ACC112 (cell line): ENCODE measurements at regions not wholly inside any gene's neighbourhood (a gene's known extent, or its start where the extent isn't known, plus 50 kb on each side); places are given as distances from the start of the nearest gene placed in this dataset.

ENCODE experiments used
- H2AFZ ChIP-seq: fragments of 200-600 bp; sonication (generic); one replicate; pipeline ENCODE4 v1.6.0; 2017; ENCODE audit warnings: antibody characterized with exemption, low read length; ENCODE audit not compliant: unreplicated experiment
- H3K27ac ChIP-seq: fragments of 200-600 bp; sonication (generic); 2 replicates; pipeline ENCODE4 v1.5.1; 2014; ENCODE audit warnings: low read depth, mild to moderate bottlenecking, antibody characterized with exemption, low read length, moderate library complexity
- H3K27me3 ChIP-seq: fragments of 200-600 bp; sonication (generic); 2 replicates; pipeline ENCODE4 v1.6.1; 2014; ENCODE audit warnings: mild to moderate bottlenecking, antibody characterized with exemption, low read length, moderate library complexity, mixed read lengths; ENCODE audit not compliant: insufficient read depth
- H3K36me3 ChIP-seq: fragments of 200-600 bp; sonication (generic); 2 replicates; pipeline ENCODE4 v1.6.1; 2016; ENCODE audit warnings: mild to moderate bottlenecking, antibody characterized with exemption, low read length, moderate library complexity, mixed read lengths; ENCODE audit not compliant: insufficient read depth
- H3K4me1 ChIP-seq: fragments of 200-600 bp; sonication (generic); one replicate; pipeline ENCODE4 v1.6.1; 2016; ENCODE audit warnings: low read length, mixed read lengths; ENCODE audit not compliant: insufficient read depth, unreplicated experiment, control insufficient read depth
- H3K4me3 ChIP-seq: fragments of 200-600 bp; sonication (generic); 2 replicates; pipeline ENCODE4 v1.5.1; 2014; ENCODE audit warnings: mild to moderate bottlenecking, low read depth, low read length
- H3K79me2 ChIP-seq: fragments of 200-600 bp; sonication (generic); one replicate; pipeline ENCODE4 v1.6.0; 2016; ENCODE audit warnings: low read length; ENCODE audit not compliant: control insufficient read depth, unreplicated experiment, insufficient read depth

DNA sequence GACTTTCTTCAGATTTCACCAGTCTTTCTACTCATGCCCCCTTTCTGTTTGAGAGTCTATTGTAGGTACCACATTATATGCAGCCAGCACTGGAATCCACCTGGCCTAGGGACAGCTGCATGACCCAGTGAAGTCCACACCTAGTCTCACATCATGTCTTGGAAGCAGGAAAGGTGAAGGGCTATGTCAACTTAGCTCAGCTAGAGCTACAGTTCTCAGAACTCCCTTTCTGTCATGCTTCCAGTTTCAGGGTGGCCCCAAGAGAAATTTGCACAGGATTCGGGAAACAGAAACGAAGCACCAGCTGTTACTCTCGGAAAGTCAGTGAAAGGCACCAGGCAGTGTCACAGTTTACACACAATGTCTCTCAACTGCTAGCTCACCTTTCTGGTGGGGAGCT is 51.6 kb upstream of the NLRP1 start:
- no peaks in the 10 kb centered on the region for H3K79me2 ChIP-seq
- no peak overlapping the region for H3K4me3 ChIP-seq
- H3K27me3 ChIP-seq, result peaks cover 15% of the 10 kb centered on the region
- no peak overlapping the region for H2AFZ ChIP-seq
- no peak overlapping the region for H3K27ac ChIP-seq
- peaks cover 8% of the 10 kb centered on the region for H3K4me1 ChIP-seq
- H3K36me3 ChIP-seq, result no peaks in the 10 kb centered on the region

DNA sequence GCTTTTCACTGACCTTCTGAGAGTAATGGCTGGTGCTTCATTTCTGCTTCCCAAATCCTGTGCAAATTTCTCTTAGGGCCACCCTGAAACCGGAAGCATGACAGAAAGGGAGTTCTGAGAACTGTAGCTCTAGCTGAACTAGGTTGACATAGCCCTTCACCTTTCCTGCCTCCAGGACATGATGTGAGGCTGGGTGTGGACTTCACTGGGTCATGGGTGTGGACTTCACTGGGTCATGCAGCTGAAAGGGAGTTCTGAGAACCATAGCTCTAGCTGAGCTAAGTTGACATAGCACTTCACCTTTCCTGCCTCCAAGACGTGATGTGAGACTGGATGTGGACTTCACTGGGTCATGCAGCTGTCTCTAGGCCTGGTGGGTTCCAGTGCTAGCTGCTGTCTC is 54.3 kb upstream of the NLRP1 start:
- Histone ChIP-seq H3K27ac (no peak overlapping the region), H3K36me3 (no peaks in the 10 kb centered on the region), H3K27me3 (peaks cover 28% of the 10 kb centered on the region), H2AFZ (no peak overlapping the region), H3K4me1 (no peaks in the 10 kb centered on the region), H3K4me3 (no peak overlapping the region), H3K79me2 (no peaks in the 10 kb centered on the region)

DNA sequence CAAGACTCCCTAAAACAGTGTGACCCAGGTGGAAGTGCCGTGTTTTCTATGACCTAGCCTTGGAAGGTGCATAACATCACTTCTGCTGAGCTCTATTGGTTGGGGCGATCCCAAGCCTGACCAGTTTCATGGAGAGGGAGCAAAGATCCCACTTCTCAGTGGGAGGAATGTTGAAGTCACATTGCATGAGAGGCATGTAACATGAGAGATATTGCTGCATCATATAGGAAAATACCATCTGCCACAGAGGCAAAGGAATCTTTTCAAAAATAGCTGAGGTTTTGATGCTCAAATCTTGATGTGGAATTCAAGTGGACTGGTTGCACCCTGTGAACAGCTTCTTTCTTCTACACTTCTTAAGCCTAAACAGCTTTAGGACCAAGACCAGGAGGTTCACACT is 56.4 kb upstream of the NLRP1 start:
- no peak overlapping the region for H3K27ac ChIP-seq
- H3K36me3 ChIP-seq, result no peaks in the 10 kb centered on the region
- peaks cover 26% of the 10 kb centered on the region for H3K27me3 ChIP-seq
- no peak overlapping the region for H2AFZ ChIP-seq
- H3K4me3 ChIP-seq, result no peak overlapping the region
- H3K4me1 ChIP-seq, result no peaks in the 10 kb centered on the region
- no peaks in the 10 kb centered on the region for H3K79me2 ChIP-seq

DNA sequence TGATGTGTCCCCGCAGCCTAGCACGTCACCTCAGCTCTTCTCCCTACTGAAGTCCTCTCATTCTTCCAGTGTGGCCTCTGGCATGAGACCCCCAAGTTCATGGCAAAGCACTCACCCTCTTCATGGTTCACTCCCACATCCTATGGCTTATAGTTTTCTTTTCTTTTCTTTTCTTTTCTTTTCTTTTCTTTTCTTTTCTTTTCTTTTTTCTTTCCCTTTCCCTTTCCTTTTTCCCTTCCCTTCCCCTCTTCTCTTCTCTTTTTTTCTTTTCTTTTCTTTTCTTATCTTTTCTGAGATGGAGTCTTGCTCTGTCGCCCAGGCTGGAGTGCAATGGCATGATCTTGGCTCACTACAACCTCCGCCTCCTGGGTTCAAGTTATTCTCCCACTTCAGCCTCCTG is 58.4 kb upstream of the NLRP1 start:
- H3K27me3 ChIP-seq, result peaks cover 26% of the 10 kb centered on the region
- no peaks in the 10 kb centered on the region for H3K4me1 ChIP-seq
- H3K27ac ChIP-seq, result no peak overlapping the region

DNA sequence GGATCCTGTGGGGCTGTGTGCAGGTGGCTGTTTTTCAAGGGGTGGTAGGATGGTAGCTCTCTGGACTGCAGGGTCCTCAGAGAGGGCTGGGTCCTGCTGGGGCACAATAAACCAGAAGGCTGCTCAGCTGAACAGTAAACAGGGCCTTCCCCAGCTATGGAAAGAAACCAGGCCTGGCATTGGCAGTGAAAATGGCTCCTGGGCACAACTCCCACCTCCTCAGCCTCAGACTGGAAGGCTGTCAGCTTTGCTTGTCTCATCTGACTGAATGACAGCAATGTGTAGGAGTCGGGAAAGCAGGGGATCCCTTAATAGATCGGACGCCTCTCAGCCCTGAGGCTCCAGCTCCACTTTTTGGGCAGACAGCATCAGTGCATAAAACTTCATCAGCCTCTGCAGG is 59.8 kb upstream of the NLRP1 start:
- no peak overlapping the region for H3K4me3 ChIP-seq
- no peak overlapping the region for H2AFZ ChIP-seq
- no peaks in the 10 kb centered on the region for H3K4me1 ChIP-seq

More for the DNA sequence above, 58.4 kb upstream of the NLRP1 start:
- H3K36me3 ChIP-seq, result no peaks in the 10 kb centered on the region
- H3K79me2 ChIP-seq, result no peaks in the 10 kb centered on the region
- H3K4me3 ChIP-seq, result no peak overlapping the region
- no peak overlapping the region for H2AFZ ChIP-seq

DNA sequence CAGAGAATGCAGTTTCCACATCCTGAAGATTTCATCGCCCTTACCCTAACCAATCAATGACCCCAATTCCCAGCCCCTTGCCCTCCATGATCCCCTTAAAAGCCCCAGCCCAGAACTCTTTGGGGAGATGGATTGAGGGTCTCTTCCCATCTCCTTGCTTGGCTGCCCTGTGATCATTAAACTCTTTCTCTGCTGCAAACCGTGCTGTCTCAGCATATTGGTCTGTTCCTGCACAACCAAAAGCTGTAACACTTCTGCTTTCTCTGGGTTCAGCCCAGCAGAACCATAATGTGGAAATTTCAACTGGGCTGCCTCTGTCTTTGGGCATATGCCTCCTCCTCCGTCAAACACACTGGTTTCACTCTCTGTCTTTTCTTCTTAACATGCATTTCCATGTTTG is 67.0 kb upstream of the NLRP1 start:
- H3K36me3 ChIP-seq, result no peaks in the 10 kb centered on the region
- peaks cover 39% of the 10 kb centered on the region for H3K27me3 ChIP-seq
- H3K4me1 ChIP-seq, result no peaks in the 10 kb centered on the region
- no peak overlapping the region for H3K27ac ChIP-seq
- H3K79me2 ChIP-seq, result no peaks in the 10 kb centered on the region
- no peak overlapping the region for H3K4me3 ChIP-seq
- no peak overlapping the region for H2AFZ ChIP-seq

More for the DNA sequence above, 59.8 kb upstream of the NLRP1 start:
- no peak overlapping the region for H3K27ac ChIP-seq
- H3K79me2 ChIP-seq, result no peaks in the 10 kb centered on the region
- H3K36me3 ChIP-seq, result no peaks in the 10 kb centered on the region
- H3K27me3 ChIP-seq, result peaks cover 22% of the 10 kb centered on the region

DNA sequence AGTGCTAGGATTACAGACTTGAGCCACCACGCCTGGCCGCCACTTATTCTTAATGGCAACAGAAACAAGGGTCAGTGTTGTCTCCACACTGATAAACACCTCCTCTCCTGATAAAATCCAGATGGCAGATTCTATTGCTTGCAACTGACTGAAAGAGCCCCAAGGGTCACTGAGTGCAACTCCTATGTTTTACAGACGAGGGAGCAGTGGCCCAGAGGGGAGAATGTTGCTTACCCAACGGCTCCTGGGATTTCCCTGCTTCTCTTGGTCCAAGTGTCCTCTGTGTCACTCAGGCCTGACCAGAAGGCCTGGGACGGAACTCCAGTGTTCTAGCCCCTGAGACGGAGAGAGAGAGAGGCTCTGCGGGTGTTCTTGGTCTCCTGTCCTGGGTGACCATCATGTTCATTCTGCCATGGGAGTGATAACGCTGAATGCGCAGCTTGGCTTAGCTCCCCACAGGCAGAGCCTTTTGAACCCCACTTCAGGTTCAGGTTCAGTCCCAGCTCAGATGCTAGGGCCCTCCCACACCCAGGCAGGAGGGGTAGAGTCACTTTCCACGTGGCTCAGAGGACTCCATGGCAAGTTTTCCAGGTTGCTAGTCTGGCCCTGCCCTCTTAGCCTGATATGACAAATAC is 77.3 kb upstream of the NLRP1 start:
- Histone ChIP-seq H3K4me1 (no peaks in the 10 kb centered on the region), H3K79me2 (no peaks in the 10 kb centered on the region), H3K27me3 (peaks cover 46% of the 10 kb centered on the region), H3K4me3 (no peak overlapping the region), H3K36me3 (no peaks in the 10 kb centered on the region), H2AFZ (no peak overlapping the region), H3K27ac (no peak overlapping the region)

DNA sequence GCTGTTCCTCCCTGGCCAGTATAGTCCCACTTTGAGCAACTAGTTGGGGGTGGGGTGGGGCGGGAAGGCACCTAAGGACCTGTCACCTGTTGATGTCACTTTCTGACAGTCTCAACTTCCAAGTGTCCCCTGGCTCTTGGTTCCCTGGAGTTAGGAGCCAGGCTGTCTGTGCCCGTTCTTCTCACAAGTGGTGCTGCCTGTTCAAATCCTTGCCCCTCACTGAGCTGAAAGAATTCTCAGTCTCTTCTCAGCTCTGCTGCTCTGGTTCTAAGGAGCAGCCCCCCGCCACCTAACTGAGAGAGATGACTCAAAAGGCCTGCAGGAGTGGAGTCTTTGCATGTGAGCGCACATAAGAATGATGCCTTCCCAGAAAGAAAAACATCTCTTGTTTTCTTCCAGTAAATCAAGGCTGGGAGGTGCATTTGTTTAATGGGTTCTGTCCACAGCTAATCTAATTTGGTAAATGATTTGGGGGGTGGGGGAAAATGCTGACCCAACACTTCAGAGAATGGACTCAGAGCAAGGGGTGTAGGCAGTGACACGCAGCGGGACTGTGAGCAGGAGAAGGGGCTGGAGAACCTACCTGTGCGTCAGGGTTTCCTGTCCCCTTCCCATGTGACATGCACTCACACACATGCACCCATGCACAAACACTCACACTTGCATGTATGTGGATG is 78.2 kb upstream of the NLRP1 start:
- Histone ChIP-seq H3K79me2 (no peaks in the 10 kb centered on the region), H2AFZ (no peak overlapping the region), H3K27me3 (peaks cover 47% of the 10 kb centered on the region), H3K36me3 (no peaks in the 10 kb centered on the region), H3K4me1 (no peaks in the 10 kb centered on the region), H3K27ac (no peak overlapping the region), H3K4me3 (no peak overlapping the region)

DNA sequence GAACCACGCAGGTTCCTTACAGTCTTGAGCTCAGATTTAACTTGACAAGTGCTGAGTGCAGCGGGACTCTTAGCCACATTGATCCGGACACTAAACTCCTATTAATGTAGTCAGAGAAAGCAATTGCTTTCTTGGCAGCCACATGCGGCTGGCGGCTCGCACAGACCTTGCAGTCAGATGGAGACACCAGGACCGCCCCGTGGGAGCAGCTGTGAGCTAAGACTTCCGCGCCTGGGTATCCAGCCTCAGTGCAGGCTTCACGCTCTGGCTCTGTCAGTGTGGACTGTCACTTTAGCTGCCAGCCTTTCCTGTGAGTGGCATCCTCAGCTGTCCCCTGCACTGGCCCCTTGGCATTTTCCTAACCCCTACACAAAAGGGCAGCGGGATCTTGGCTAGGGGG is 80.9 kb upstream of the NLRP1 start:
- peaks cover 56% of the 10 kb centered on the region for H3K27me3 ChIP-seq
- H2AFZ ChIP-seq, result no peak overlapping the region
- no peak overlapping the region for H3K4me3 ChIP-seq
- no peaks in the 10 kb centered on the region for H3K4me1 ChIP-seq
- H3K36me3 ChIP-seq, result no peaks in the 10 kb centered on the region
- H3K27ac ChIP-seq, result no peak overlapping the region
- no peaks in the 10 kb centered on the region for H3K79me2 ChIP-seq

DNA sequence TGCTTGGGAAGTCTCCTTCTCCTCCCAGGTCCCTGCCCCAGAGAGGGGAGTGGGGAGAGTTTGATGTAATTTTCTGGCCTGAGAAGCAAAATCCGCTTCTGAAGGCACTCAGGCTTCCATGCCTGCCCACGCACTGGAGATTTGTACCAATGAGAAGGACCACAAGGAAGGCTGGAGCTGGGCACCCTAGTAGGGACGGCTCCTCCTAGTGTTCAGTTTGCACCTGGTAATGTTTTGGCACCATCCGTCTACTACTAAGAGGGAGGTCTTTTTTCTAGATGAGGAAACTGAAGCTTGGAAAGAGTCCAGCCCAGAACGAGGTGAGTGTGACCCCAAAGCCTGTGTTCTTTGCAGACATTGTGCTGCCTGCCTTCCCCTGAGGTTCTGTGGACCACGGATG is 83.6 kb upstream of the NLRP1 start:
- no peaks in the 10 kb centered on the region for H3K4me1 ChIP-seq
- H2AFZ ChIP-seq, result no peak overlapping the region
- H3K27me3 ChIP-seq, result peaks cover 65% of the 10 kb centered on the region
- H3K79me2 ChIP-seq, result no peaks in the 10 kb centered on the region
- H3K4me3 ChIP-seq, result no peak overlapping the region
- no peaks in the 10 kb centered on the region for H3K36me3 ChIP-seq
- H3K27ac ChIP-seq, result no peak overlapping the region

DNA sequence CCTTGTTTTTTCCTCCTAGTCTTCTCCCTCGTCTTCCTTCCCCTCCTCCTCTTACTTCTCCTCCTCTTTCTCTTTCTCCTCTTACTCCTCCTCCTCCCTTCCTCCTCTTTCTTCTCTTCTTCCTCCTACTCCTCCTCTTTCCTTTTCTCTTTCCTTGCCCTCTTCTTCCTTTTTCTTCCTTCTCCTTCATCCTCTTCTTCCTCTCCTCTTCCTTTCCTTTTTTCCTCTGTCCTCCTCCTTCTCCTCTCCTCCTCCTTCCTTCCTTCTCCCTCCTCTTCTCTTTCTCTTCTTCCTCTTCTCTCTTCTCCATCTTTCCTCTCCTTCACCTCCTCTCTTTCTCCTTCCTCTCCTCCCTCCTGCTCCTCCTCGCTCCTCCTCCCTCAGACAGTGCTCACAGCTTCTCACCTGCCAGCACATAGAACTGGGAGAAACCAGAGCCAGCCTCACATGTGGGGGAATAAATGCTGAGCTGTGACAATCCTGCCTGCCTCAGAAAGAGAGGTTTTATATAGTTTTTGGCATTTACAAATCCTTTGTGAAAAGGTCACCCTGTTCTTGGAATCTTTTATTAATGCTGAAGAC is 84.3 kb upstream of the NLRP1 start:
- Histone ChIP-seq H3K27ac (no peak overlapping the region), H3K36me3 (no peaks in the 10 kb centered on the region), H2AFZ (no peak overlapping the region), H3K79me2 (no peaks in the 10 kb centered on the region), H3K4me3 (no peak overlapping the region), H3K4me1 (no peaks in the 10 kb centered on the region), H3K27me3 (peaks cover 64% of the 10 kb centered on the region)
